H1 (cell line): ENCODE measurements at regions not wholly inside any gene's neighbourhood (a gene's known extent, or its start where the extent isn't known, plus 50 kb on each side); places are given as distances from the start of the nearest gene placed in this dataset.

Source experiments
- CTCF ChIA-PET: fragments of 300-600 bp; sonication (Branson Sonifier 250); formaldehyde crosslinking; loops from one replicate; lab custom pipeline; 2021; ENCODE audit not compliant: partially characterized antibody; lab: Charles Lee
- POLR2A ChIA-PET: fragments of 300-600 bp; sonication (Branson Sonifier 250); formaldehyde crosslinking; loops from one replicate; lab custom pipeline; 2021; ENCODE audit warnings: inconsistent platforms; ENCODE audit not compliant: partially characterized antibody; lab: Charles Lee
- DNase-seq, 2 experiments: peaks; one replicate each; pipeline versions ENCODE4 v3.0.0 to v3.0.0-alpha.2; 2010 to 2022; ENCODE audit warnings: low spot score in 2 of 2, low read depth in 1 of 2, mixed read lengths in 1 of 2
- FAIRE-seq: peaks from 2 replicates; lab custom pipeline; 2011; peaks lifted over from hg19 to GRCh38; lab: Jason Lieb, UNC
- H2AFZ ChIP-seq: 2 replicates; pipeline ENCODE4 v1.8.1; 2012; ENCODE audit warnings: low read length, inconsistent platforms
- H2AK5ac ChIP-seq: 2 replicates; pipeline ENCODE4 v1.6.1; 2013; ENCODE audit warnings: low read depth, low read length
- H2BK120ac ChIP-seq: replicated peaks from 2 replicates; pipeline ENCODE3; 2013; ENCODE audit warnings: low read depth, low read length, inconsistent platforms
- H2BK12ac ChIP-seq: 2 replicates; pipeline ENCODE4 v1.6.1; 2013; ENCODE audit warnings: low read depth, low read length
- H2BK15ac ChIP-seq: 2 replicates; pipeline ENCODE4 v1.6.1; 2013; ENCODE audit warnings: low read length
- H2BK20ac ChIP-seq: 2 replicates; pipeline ENCODE4 v1.6.1; 2013; ENCODE audit warnings: low read length
- H2BK5ac ChIP-seq: 2 replicates; pipeline ENCODE4 v1.6.1; 2013; ENCODE audit warnings: low read depth, low read length
- H3K14ac ChIP-seq: 2 replicates; pipeline ENCODE4 v1.6.1; 2013; ENCODE audit warnings: inconsistent platforms; ENCODE audit not compliant: insufficient read length
- H3K18ac ChIP-seq: 2 replicates; pipeline ENCODE4 v1.6.1; 2013; ENCODE audit warnings: low read length; ENCODE audit errors: extremely low read depth
- H3K23ac ChIP-seq: 2 replicates; pipeline ENCODE4 v1.6.1; 2013; ENCODE audit warnings: inconsistent platforms; ENCODE audit not compliant: insufficient read length
- H3K23me2 ChIP-seq: 2 replicates; pipeline ENCODE4 v1.6.1; 2013; ENCODE audit warnings: low read depth, low read length
- H3K27ac ChIP-seq: 2 replicates; pipeline ENCODE4 v1.6.1; 2011; ENCODE audit warnings: low read depth, low read length, inconsistent platforms
- H3K27me3 ChIP-seq, 4 experiments: replicated peaks in 1 of 4; 1 replicate in 1 of 4; 2 replicates in 3 of 4; pipeline versions ENCODE4 v1.6.1 to v1.8.1; 2011 to 2013; ENCODE audit warnings: low read length in 3 of 4, mild to moderate bottlenecking in 3 of 4, inconsistent platforms in 2 of 4, mixed read lengths in 2 of 4, moderate library complexity in 1 of 4; ENCODE audit not compliant: control insufficient read depth in 3 of 4, insufficient read depth in 3 of 4; ENCODE audit errors: extremely low read depth in 1 of 4
- H3K36me3 ChIP-seq, 4 experiments: 2 replicates each; pipeline versions ENCODE4 v1.6.1 to v1.8.1; 2011 to 2013; ENCODE audit warnings: mild to moderate bottlenecking in 4 of 4, low read length in 3 of 4, moderate library complexity in 2 of 4, control low read depth in 1 of 4, inconsistent platforms in 1 of 4; ENCODE audit not compliant: insufficient read depth in 4 of 4, control insufficient read depth in 2 of 4
- H3K4ac ChIP-seq: replicated peaks from 2 replicates; pipeline ENCODE3; 2013; ENCODE audit warnings: low read length, low read depth, mixed read lengths, inconsistent platforms; ENCODE audit not compliant: insufficient read length
- H3K4me1 ChIP-seq, 4 experiments: replicated peaks in 1 of 4; 1 replicate in 1 of 4; 2 replicates in 3 of 4; pipeline versions ENCODE4 v1.6.1 to v1.8.1; 2011 to 2013; ENCODE audit warnings: low read length in 3 of 4, inconsistent platforms in 2 of 4, mixed read lengths in 1 of 4; ENCODE audit not compliant: insufficient read depth in 4 of 4, control insufficient read depth in 3 of 4
- H3K4me2 ChIP-seq, 2 experiments: 2 replicates each; pipeline versions ENCODE4 v1.6.1 to v1.8.1; 2011 to 2013; ENCODE audit warnings: low read depth in 2 of 2, low read length in 2 of 2, control low read depth in 1 of 2, inconsistent platforms in 1 of 2, mild to moderate bottlenecking in 1 of 2; ENCODE audit not compliant: insufficient read depth in 1 of 2
- H3K4me3 ChIP-seq, 4 experiments: fragments of 200-600, 300-600 bp in 1 of 4; sonication (generic), shearing (Covaris generic), sonication (Bioruptor Twin) in 1 of 4; 2 replicates each; pipeline versions ENCODE4 v1.5.1 to v1.8.1; 2011 to 2016; ENCODE audit warnings: low read length in 4 of 4, low read depth in 3 of 4, control low read depth in 2 of 4, inconsistent platforms in 2 of 4, mild to moderate bottlenecking in 2 of 4, mixed read lengths in 1 of 4, moderate library complexity in 1 of 4; ENCODE audit not compliant: insufficient read depth in 2 of 4; ENCODE audit errors: extremely low read depth in 1 of 4
- H3K56ac ChIP-seq: replicated peaks from 2 replicates; pipeline ENCODE3; 2013; ENCODE audit warnings: low read depth, mild to moderate bottlenecking, mixed read lengths, low read length, inconsistent platforms; ENCODE audit not compliant: insufficient read length
- H3K79me1 ChIP-seq: 2 replicates; pipeline ENCODE4 v1.6.1; 2013; ENCODE audit warnings: low read depth, low read length, control low read depth
- H3K79me2 ChIP-seq, 2 experiments: 2 replicates each; pipeline versions ENCODE4 v1.6.1 to v1.8.1; 2012 to 2013; ENCODE audit warnings: low read length in 2 of 2, mild to moderate bottlenecking in 2 of 2, inconsistent platforms in 1 of 2; ENCODE audit not compliant: insufficient read depth in 2 of 2, control insufficient read depth in 1 of 2
- H3K9ac ChIP-seq, 4 experiments: replicated peaks in 1 of 4; 1 replicate in 1 of 4; 2 replicates in 3 of 4; pipeline versions ENCODE4 v1.6.1 to v1.8.1; 2011 to 2013; ENCODE audit warnings: low read depth in 3 of 4, low read length in 3 of 4, control low read depth in 2 of 4, mild to moderate bottlenecking in 2 of 4, moderate library complexity in 2 of 4, inconsistent platforms in 1 of 4; ENCODE audit errors: extremely low read depth in 1 of 4
- H3K9me3 ChIP-seq, 2 experiments: 2 replicates each; pipeline versions ENCODE4 v1.6.1 to v1.8.1; 2012 to 2013; ENCODE audit warnings: mild to moderate bottlenecking in 2 of 2, moderate library complexity in 2 of 2, control low read depth in 1 of 2, inconsistent platforms in 1 of 2, low read depth in 1 of 2, low read length in 1 of 2, mixed read lengths in 1 of 2; ENCODE audit not compliant: insufficient read depth in 2 of 2
- H4K20me1 ChIP-seq, 2 experiments: replicated peaks in 1 of 2; 2 replicates each; pipeline versions ENCODE3 to v1.8.1; 2011 to 2013; ENCODE audit warnings: inconsistent platforms in 2 of 2, low read length in 2 of 2, mild to moderate bottlenecking in 1 of 2; ENCODE audit not compliant: insufficient read depth in 2 of 2, control insufficient read depth in 1 of 2
- H4K5ac ChIP-seq: 2 replicates; pipeline ENCODE4 v1.6.1; 2013; ENCODE audit warnings: low read length, low read depth, mixed read lengths, inconsistent platforms; ENCODE audit not compliant: insufficient read length
- H4K8ac ChIP-seq: 2 replicates; pipeline ENCODE4 v1.8.0; 2013; ENCODE audit warnings: mild to moderate bottlenecking, moderate library complexity, low read length, inconsistent platforms; ENCODE audit not compliant: insufficient read depth; ENCODE audit errors: extremely low read depth
- H4K91ac ChIP-seq: replicated peaks from 2 replicates; pipeline ENCODE3; 2013; ENCODE audit warnings: low read length, mixed read lengths, inconsistent platforms; ENCODE audit not compliant: insufficient read length
- BCL11A ChIP-seq, 2 experiments: IDR thresholded peaks; one replicate each; pipeline ENCODE4 v1.6.1; 2011; ENCODE audit warnings: low read depth in 2 of 2, low read length in 2 of 2, mild to moderate bottlenecking in 2 of 2
- CTCF ChIP-seq, 3 experiments: IDR thresholded peaks; 1 replicate in 2 of 3; 2 replicates in 1 of 3; pipeline versions ENCODE4 v1.5.1 to v1.6.1; 2011; ENCODE audit warnings: low read length in 3 of 3, mild to moderate bottlenecking in 3 of 3, inconsistent platforms in 2 of 3, low read depth in 1 of 3, moderate library complexity in 1 of 3; ENCODE audit not compliant: insufficient read depth in 1 of 3; ENCODE audit errors: control extremely low read depth in 1 of 3
- FOSL1 ChIP-seq: IDR thresholded peaks from 2 replicates; pipeline ENCODE4 v1.6.1; 2011; ENCODE audit warnings: mild to moderate bottlenecking, low read depth, low read length, moderate library complexity; ENCODE audit not compliant: insufficient read depth
- PHF8 ChIP-seq: fragments of 200-600 bp; sonication (generic); conservative IDR thresholded peaks from 2 replicates; pipeline ENCODE4 v1.7.1; 2012; ENCODE audit warnings: low read depth, mild to moderate bottlenecking, inconsistent platforms, low read length, moderate library complexity
- POLR2AphosphoS5 ChIP-seq: IDR thresholded peaks from 2 replicates; pipeline ENCODE4 v1.6.1; 2011; ENCODE audit warnings: low read depth, low read length
- SUZ12 ChIP-seq: fragments of 200-600 bp; sonication (generic); IDR thresholded peaks from 2 replicates; pipeline ENCODE4 v1.6.1; 2012; ENCODE audit warnings: mild to moderate bottlenecking, inconsistent platforms, low read length, moderate library complexity, mixed read lengths
- TBP ChIP-seq: IDR thresholded peaks from 2 replicates; pipeline ENCODE4 v1.6.1; 2011; ENCODE audit warnings: low read depth, low read length, improper control_type of control experiment
- WGBS, 2 experiments: shearing (Covaris generic) in 1 of 2; methylation state at CpG; one replicate each; pipeline versions ENCODE4 v1.1.6 to v1.1.7; 2013 to 2015; ENCODE audit warnings: low lambda C conversion rate in 2 of 2, mixed read lengths in 2 of 2, inconsistent platforms in 1 of 2, low coverage in 1 of 2, missing lambda C conversion rate in 1 of 2; ENCODE audit not compliant: insufficient replicate concordance in 2 of 2, insufficient coverage in 1 of 2, insufficient read length in 1 of 2; ENCODE audit errors: extremely low coverage in 1 of 2, missing lambda C conversion rate in 1 of 2; 5-methylcytosine and 5-hydroxymethylcytosine counted together
- TF ChIP-seq, protein P1 (sequence below): IDR thresholded peaks from 2 replicates; pipeline ENCODE4 v1.6.1; 2012; ENCODE audit warnings: low read length, inconsistent platforms

DNA sequence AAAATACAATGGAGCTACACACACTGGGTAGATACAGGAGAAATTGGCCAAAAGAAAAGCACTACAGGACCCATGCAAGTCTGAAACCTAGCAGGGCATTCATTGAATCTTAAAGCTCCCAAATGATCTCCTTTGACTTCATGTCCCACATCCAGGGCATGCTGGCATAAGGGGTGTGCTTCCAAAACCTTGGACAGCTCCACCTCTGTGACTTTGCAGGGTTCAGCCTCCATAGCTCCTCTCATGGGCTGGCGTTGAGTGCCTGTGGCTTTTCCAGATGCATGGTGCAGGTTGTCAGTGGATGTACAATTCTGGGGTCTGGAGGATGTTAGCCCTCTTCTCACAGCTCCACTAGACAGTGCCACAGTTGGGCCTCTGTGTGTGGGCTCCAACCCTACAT lies 626.3 kb upstream of the POT1 start:
- H3K18ac ChIP-seq: no peak overlapping the region
- no peak overlapping the region for H3K4me2 ChIP-seq
- no peak overlapping the region for H2BK15ac ChIP-seq
- CTCF ChIA-PET: interaction anchor here (1.0 kb wide), 1 partner anchor 596 kb away, joined by 3 read pairs; no protein-coding TSS in a partner anchor
- no peaks in the 10 kb centered on the region for H3K23me2 ChIP-seq
- no peak overlapping the region for H2BK120ac ChIP-seq
- no peak overlapping the region for H3K9ac ChIP-seq
- FAIRE-seq: no peak
- H3K36me3 ChIP-seq: no peaks in the 10 kb centered on the region
- no peak overlapping the region for H2AFZ ChIP-seq
- POLR2A ChIA-PET: no interaction called here
- no peak for DNase-seq
- no peaks in the 10 kb centered on the region for H3K79me2 ChIP-seq
- no peaks in the 10 kb centered on the region for H4K20me1 ChIP-seq
- H3K27ac ChIP-seq: no peak overlapping the region
- H3K4me1 ChIP-seq: no peaks in the 10 kb centered on the region
- H3K23ac ChIP-seq: no peak overlapping the region
- no peaks in the 10 kb centered on the region for H3K27me3 ChIP-seq
- no peaks in the 10 kb centered on the region for H3K79me1 ChIP-seq
- WGBS, 2 experiments: 75% methylated on average over 1 of the region's 1 CpG; no CpG with 5 or more reads in 1 of the 2 experiments
- no peak overlapping the region for H2BK20ac ChIP-seq
- no peak overlapping the region for H2BK5ac ChIP-seq
- no peaks in the 10 kb centered on the region for H3K9me3 ChIP-seq
- no peak overlapping the region for H3K14ac ChIP-seq
- TF ChIP-seq CTCF (IDR thresholded peaks at IDR 0.05; ENCODE audit: control extremely low read depth in 1 of 3, insufficient read depth in 1 of 3, low read depth in 1 of 3, low read length in 3 of 3): no peak
- TF ChIP-seq TBP: no peak
- TF ChIP-seq POLR2AphosphoS5: no peak
- TF ChIP-seq, protein P1, sequence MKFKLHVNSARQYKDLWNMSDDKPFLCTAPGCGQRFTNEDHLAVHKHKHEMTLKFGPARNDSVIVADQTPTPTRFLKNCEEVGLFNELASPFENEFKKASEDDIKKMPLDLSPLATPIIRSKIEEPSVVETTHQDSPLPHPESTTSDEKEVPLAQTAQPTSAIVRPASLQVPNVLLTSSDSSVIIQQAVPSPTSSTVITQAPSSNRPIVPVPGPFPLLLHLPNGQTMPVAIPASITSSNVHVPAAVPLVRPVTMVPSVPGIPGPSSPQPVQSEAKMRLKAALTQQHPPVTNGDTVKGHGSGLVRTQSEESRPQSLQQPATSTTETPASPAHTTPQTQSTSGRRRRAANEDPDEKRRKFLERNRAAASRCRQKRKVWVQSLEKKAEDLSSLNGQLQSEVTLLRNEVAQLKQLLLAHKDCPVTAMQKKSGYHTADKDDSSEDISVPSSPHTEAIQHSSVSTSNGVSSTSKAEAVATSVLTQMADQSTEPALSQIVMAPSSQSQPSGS: no peak
- TF ChIP-seq PHF8: no peak
- TF ChIP-seq SUZ12: no peak
- no peak for TF ChIP-seq FOSL1
- TF ChIP-seq BCL11A (IDR thresholded peaks at IDR 0.05; ENCODE audit: low read depth in 2 of 2, low read length in 2 of 2): no peak
- H3K4ac ChIP-seq: no peak overlapping the region
- no peak overlapping the region for H3K4me3 ChIP-seq
- H3K56ac ChIP-seq: no peak overlapping the region
- no peak overlapping the region for H4K5ac ChIP-seq
- no peak overlapping the region for H4K8ac ChIP-seq
- no peak overlapping the region for H2BK12ac ChIP-seq
- no peak overlapping the region for H4K91ac ChIP-seq
- no peak overlapping the region for H2AK5ac ChIP-seq
